ENCODE measurements at regions not wholly inside any gene's neighbourhood (a gene's known extent, or its start where the extent isn't known, plus 50 kb on each side); places are given as distances from the start of the nearest gene placed in this dataset.

- H3K4me1 ChIP-seq (ENCODE audit: insufficient read depth, low read length, poor library complexity, severe bottlenecking): no peaks in the 10 kb centered on the region
- TF ChIP-seq EZH2phosphoT487 (IDR thresholded peaks at IDR 0.05; ENCODE audit: borderline replicate concordance, low read depth, low read length): no peak
- no peak for TF ChIP-seq CTCF (conservative IDR thresholded peaks at IDR 0.05; ENCODE audit: low read length)
- no peak overlapping the region for H3K4me2 ChIP-seq (ENCODE audit: low read length)
- H2AFZ ChIP-seq (ENCODE audit: low read length): no peak overlapping the region
- H3K79me2 ChIP-seq (ENCODE audit: insufficient read depth, low read depth, low read length): no peaks in the 10 kb centered on the region
- ChIA-PET CTCF (ENCODE audit: unreplicated experiment) (no interaction called here), POLR2A (no interaction called here)
- H4K20me1 ChIP-seq (ENCODE audit: insufficient read depth, low read length): no peaks in the 10 kb centered on the region
- H3K9me3 ChIP-seq (ENCODE audit: low read length): no peaks in the 10 kb centered on the region
- no peak for DNase-seq (ENCODE audit: low spot score)
- H3K9me2 ChIP-seq (ENCODE audit: insufficient read depth, low read length): no peaks in the 10 kb centered on the region
- H3K4me3 ChIP-seq (ENCODE audit: low read depth, low read length, poor library complexity, severe bottlenecking): no peak overlapping the region
- no peak overlapping the region for H3K27ac ChIP-seq (ENCODE audit: low read depth, low read length, poor library complexity, severe bottlenecking)
- intact Hi-C loops (cut with micrococcal nuclease; ENCODE audit: unreplicated experiment): no loop called here
- no peaks in the 10 kb centered on the region for H3K36me3 ChIP-seq (ENCODE audit: insufficient read depth, low read length)
- no TSS peak for BruUV-seq (replicated peaks)
Measured at GRCh38 chr5:68454172-68454571, 238.6 kb downstream of the PIK3R1 start.

DNA sequence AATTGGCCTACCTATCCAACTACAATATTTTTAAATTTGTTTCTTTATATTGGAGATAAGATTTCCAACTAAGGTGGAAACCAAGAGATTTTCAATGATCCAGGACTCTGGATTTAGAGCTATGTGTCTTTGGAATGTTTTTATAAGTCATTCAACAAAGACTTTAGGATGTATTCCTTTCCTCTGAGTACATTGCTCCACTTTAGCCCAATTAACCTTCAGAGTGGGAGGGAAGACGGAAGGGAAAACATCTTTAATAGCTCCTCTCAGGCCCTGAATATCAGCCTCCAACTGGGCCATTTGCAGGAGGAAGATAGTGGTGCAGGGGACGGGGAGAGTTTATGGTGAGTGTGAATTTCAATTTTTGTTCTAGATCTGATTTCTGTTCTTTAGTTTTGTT lies 239.2 kb downstream of the PIK3R1 start:
- BruUV-seq (replicated peaks): no TSS peak
- Histone ChIP-seq H2AFZ (ENCODE audit: low read length) (no peak overlapping the region), H3K27ac (ENCODE audit: low read depth, low read length, poor library complexity, severe bottlenecking) (no peak overlapping the region), H3K9me2 (ENCODE audit: insufficient read depth, low read length) (no peaks in the 10 kb centered on the region), H4K20me1 (ENCODE audit: insufficient read depth, low read length) (no peaks in the 10 kb centered on the region), H3K9me3 (ENCODE audit: low read length) (no peaks in the 10 kb centered on the region), H3K4me1 (ENCODE audit: insufficient read depth, low read length, poor library complexity, severe bottlenecking) (no peaks in the 10 kb centered on the region), H3K4me3 (ENCODE audit: low read depth, low read length, poor library complexity, severe bottlenecking) (no peak overlapping the region), H3K36me3 (ENCODE audit: insufficient read depth, low read length) (no peaks in the 10 kb centered on the region), H3K79me2 (ENCODE audit: insufficient read depth, low read depth, low read length) (no peaks in the 10 kb centered on the region), H3K4me2 (ENCODE audit: low read length) (no peak overlapping the region)
- no peak for DNase-seq (ENCODE audit: low spot score)
- intact Hi-C loops (cut with micrococcal nuclease; ENCODE audit: unreplicated experiment): no loop called here
- POLR2A ChIA-PET: no interaction called here
- TF ChIP-seq EZH2phosphoT487 (IDR thresholded peaks at IDR 0.05; ENCODE audit: borderline replicate concordance, low read depth, low read length): no peak
- TF ChIP-seq CTCF (conservative IDR thresholded peaks at IDR 0.05; ENCODE audit: low read length): no peak
- CTCF ChIA-PET (ENCODE audit: unreplicated experiment): no interaction called here

DNA sequence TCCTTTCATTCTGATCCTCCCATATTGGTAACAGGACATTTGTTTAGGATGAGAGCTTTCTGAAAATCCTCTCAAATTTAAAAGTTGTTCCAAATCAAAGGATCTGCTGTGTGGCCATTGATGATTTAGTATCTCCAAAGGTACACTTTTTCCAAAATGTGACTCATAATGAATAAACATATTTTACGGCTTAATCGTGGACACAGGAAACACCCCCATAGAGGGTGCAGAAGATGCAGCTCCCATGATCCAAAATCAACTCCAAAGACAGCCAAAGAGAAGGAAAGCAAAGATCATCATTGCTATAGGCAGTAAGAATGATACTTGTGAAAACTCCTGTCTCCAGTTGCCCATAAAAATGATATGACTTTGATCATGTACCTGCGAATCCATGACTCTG lies 239.7 kb downstream of the PIK3R1 start:
- H2AFZ ChIP-seq (ENCODE audit: low read length): no peak overlapping the region
- no peaks in the 10 kb centered on the region for H4K20me1 ChIP-seq (ENCODE audit: insufficient read depth, low read length)
- no peaks in the 10 kb centered on the region for H3K9me3 ChIP-seq (ENCODE audit: low read length)
- ChIA-PET POLR2A (no interaction called here), CTCF (ENCODE audit: unreplicated experiment) (no interaction called here)
- DNase-seq (ENCODE audit: low spot score): no peak
- H3K4me2 ChIP-seq (ENCODE audit: low read length): no peak overlapping the region
- H3K36me3 ChIP-seq (ENCODE audit: insufficient read depth, low read length): no peaks in the 10 kb centered on the region
- no peaks in the 10 kb centered on the region for H3K4me1 ChIP-seq (ENCODE audit: insufficient read depth, low read length, poor library complexity, severe bottlenecking)
- H3K27ac ChIP-seq (ENCODE audit: low read depth, low read length, poor library complexity, severe bottlenecking): no peak overlapping the region
- no peak overlapping the region for H3K4me3 ChIP-seq (ENCODE audit: low read depth, low read length, poor library complexity, severe bottlenecking)
- no TSS peak for BruUV-seq (replicated peaks)
- intact Hi-C loops (cut with micrococcal nuclease; ENCODE audit: unreplicated experiment): no loop called here
- no peaks in the 10 kb centered on the region for H3K9me2 ChIP-seq (ENCODE audit: insufficient read depth, low read length)
- no peaks in the 10 kb centered on the region for H3K79me2 ChIP-seq (ENCODE audit: insufficient read depth, low read depth, low read length)
- no peak for TF ChIP-seq CTCF (conservative IDR thresholded peaks at IDR 0.05; ENCODE audit: low read length)
- no peak for TF ChIP-seq EZH2phosphoT487 (IDR thresholded peaks at IDR 0.05; ENCODE audit: borderline replicate concordance, low read depth, low read length)
